ENCODE measurements at regions not wholly inside any gene's neighbourhood (a gene's known extent, or its start where the extent isn't known, plus 50 kb on each side); places are given as distances from the start of the nearest gene placed in this dataset.

DNA sequence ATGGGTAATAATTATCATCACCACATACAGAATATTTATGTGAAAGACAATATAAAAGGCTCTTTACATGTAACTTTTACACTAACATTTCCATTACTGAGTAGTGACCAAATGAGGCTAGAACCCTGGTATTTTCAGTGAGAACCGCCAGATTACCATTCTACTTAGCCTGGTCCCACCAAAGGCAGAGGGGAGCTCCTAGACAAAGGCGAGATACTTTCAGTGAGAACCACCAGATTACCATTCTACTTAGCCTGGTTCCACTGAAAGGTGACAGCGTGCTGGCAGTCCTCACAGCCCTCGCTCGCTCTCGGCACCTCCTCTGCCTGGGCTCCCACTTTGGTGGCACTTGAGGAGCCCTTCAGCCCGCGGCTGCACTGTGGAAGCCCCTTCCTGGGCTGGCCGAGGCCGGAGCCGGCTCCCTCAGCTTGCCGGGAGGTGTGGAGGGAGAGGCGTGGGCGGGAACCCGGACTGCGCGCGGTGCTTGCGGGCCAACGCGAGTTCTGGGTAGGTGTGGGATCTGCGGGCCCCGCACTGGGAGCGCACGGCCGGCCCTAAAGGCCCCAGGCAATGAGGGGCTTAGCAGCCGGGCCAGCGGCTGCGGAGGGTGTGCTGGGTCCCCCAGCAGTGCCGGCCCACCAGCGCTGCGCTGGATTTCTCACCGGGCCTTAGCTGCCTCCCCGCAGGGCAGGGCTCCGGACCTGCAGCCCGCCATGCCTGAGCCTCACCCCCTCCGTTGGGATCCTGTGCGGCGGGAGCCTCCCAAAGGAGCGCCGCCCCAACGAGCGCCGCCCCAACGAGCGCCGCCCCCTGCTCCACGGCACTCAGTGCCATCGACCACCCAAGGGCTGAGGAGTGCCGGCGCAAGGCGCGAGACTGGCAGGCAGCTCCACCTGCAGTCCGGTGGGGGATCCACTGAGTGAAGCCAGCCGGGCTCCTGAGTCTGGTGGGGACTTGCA, 1276.1 kb downstream of the PCDH7 start:
- no peak for TF ChIP-seq CREB1 (IDR thresholded peaks at IDR 0.05; ENCODE audit: low read depth)
- TF ChIP-seq RAD21 (IDR thresholded peaks at IDR 0.05; ENCODE audit: low read depth): no peak
- no peak for TF ChIP-seq FOXM1 (IDR thresholded peaks at IDR 0.05; ENCODE audit: borderline replicate concordance, low read depth)
- TF ChIP-seq TAF1 (IDR thresholded peaks at IDR 0.05; ENCODE audit: low read depth): no peak
- TF ChIP-seq REST (IDR thresholded peaks at IDR 0.05; ENCODE audit: low read depth): no peak
- no peak for TF ChIP-seq CEBPB (IDR thresholded peaks at IDR 0.05)
- TF ChIP-seq ZBTB7A (IDR thresholded peaks at IDR 0.05; ENCODE audit: low read depth): no peak
- TF ChIP-seq TEAD4 (IDR thresholded peaks at IDR 0.05): no peak
- TF ChIP-seq, protein P1, sequence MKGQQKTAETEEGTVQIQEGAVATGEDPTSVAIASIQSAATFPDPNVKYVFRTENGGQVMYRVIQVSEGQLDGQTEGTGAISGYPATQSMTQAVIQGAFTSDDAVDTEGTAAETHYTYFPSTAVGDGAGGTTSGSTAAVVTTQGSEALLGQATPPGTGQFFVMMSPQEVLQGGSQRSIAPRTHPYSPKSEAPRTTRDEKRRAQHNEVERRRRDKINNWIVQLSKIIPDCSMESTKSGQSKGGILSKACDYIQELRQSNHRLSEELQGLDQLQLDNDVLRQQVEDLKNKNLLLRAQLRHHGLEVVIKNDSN (IDR thresholded peaks at IDR 0.05): no peak
- no peak for TF ChIP-seq NFIC (IDR thresholded peaks at IDR 0.05)
- TF ChIP-seq YY1 (IDR thresholded peaks at IDR 0.05; ENCODE audit: low read depth): no peak
- TF ChIP-seq EP300 (IDR thresholded peaks at IDR 0.05; ENCODE audit: borderline replicate concordance): no peak
- no peak for TF ChIP-seq TCF12 (IDR thresholded peaks at IDR 0.05; ENCODE audit: low read depth)
- TF ChIP-seq, protein P2, sequence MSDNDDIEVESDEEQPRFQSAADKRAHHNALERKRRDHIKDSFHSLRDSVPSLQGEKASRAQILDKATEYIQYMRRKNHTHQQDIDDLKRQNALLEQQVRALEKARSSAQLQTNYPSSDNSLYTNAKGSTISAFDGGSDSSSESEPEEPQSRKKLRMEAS (IDR thresholded peaks at IDR 0.05): no peak
